ENCODE measurements at regions not wholly inside any gene's neighbourhood (a gene's known extent, or its start where the extent isn't known, plus 50 kb on each side); places are given as distances from the start of the nearest gene placed in this dataset.

DNA sequence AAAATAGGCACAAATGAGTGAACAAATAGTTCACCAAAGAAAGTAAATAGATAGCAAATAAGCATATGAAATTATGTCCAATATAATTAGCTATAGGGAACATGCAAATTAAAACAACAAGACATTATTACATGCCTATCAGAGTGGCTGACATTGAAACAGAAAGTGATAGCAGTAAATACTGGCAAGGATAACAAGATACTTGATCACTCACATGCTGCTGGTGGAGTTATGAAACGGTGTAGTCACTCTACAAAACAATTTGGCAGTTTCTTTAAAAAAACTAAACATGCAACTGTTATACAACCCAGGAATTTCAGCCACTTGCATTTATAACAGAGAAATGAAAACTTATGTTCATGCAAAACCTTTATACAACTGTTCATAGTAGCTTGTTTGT, 439.2 kb upstream of the ACVR2A start:
- TF ChIP-seq, protein P1, sequence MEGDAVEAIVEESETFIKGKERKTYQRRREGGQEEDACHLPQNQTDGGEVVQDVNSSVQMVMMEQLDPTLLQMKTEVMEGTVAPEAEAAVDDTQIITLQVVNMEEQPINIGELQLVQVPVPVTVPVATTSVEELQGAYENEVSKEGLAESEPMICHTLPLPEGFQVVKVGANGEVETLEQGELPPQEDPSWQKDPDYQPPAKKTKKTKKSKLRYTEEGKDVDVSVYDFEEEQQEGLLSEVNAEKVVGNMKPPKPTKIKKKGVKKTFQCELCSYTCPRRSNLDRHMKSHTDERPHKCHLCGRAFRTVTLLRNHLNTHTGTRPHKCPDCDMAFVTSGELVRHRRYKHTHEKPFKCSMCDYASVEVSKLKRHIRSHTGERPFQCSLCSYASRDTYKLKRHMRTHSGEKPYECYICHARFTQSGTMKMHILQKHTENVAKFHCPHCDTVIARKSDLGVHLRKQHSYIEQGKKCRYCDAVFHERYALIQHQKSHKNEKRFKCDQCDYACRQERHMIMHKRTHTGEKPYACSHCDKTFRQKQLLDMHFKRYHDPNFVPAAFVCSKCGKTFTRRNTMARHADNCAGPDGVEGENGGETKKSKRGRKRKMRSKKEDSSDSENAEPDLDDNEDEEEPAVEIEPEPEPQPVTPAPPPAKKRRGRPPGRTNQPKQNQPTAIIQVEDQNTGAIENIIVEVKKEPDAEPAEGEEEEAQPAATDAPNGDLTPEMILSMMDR (IDR thresholded peaks at IDR 0.05; ENCODE audit: low read depth, low read length), result no peak
- no peak overlapping the region for H3K4me3 ChIP-seq (ENCODE audit: low read depth, low read length)
- DNase-seq, result no peak
- no peak overlapping the region for H3K27ac ChIP-seq
- no peaks in the 10 kb centered on the region for H3K9me3 ChIP-seq (ENCODE audit: severe bottlenecking)
- H3K36me3 ChIP-seq, result no peaks in the 10 kb centered on the region
- no peaks in the 10 kb centered on the region for H3K27me3 ChIP-seq (ENCODE audit: insufficient read depth, low read depth, severe bottlenecking)

DNA sequence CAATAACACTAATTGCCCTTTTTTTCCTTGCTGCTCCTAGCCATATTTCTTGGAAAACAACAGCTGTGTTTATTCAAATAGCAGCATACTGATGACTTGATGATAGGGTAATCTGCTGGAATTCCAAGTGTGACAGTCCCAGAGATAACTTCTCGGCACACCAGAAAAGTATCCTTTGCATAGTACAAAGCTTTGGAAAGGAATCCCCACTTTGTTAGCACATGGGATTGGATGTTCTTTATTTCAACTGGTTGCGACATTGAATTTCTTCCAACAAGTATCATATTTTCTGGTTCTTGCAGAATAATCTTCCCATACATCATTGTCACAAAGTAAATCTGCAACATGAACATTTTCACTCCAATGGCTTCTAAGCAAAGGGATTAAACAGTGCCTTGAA, 445.8 kb upstream of the ACVR2A start:
- no peak overlapping the region for H3K27ac ChIP-seq
- no peak for DNase-seq
- H3K36me3 ChIP-seq, result no peaks in the 10 kb centered on the region
- TF ChIP-seq, protein P1 (IDR thresholded peaks at IDR 0.05; ENCODE audit: low read depth, low read length), result no peak
- no peaks in the 10 kb centered on the region for H3K27me3 ChIP-seq (ENCODE audit: insufficient read depth, low read depth, severe bottlenecking)
- no peak overlapping the region for H3K4me3 ChIP-seq (ENCODE audit: low read depth, low read length)
- no peaks in the 10 kb centered on the region for H3K9me3 ChIP-seq (ENCODE audit: severe bottlenecking)

DNA sequence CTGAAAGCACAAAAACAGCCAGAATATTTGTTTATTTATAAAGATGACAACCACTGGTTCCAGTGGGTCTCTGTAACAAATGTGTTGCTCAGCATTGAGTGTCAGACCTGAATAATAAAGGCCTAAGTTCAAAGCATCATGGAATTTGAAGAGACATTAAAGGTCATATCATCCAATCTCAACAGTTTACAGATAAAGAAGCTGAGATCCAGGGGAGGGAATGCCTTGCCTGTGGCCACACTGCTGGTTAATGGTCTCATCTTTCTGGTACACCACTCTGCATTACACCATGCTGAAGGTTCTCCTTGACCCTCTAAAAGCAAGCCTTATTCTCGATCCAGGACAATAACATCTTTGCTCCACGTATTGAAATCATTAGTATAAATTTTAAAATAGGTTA, 446.5 kb upstream of the ACVR2A start:
- Histone ChIP-seq H3K27me3 (ENCODE audit: insufficient read depth, low read depth, severe bottlenecking) (no peaks in the 10 kb centered on the region), H3K9me3 (ENCODE audit: severe bottlenecking) (no peaks in the 10 kb centered on the region), H3K27ac (no peak overlapping the region), H3K4me3 (ENCODE audit: low read depth, low read length) (no peak overlapping the region), H3K36me3 (no peaks in the 10 kb centered on the region)
- DNase-seq, result no peak
- TF ChIP-seq, protein P1 (IDR thresholded peaks at IDR 0.05; ENCODE audit: low read depth, low read length), result no peak

DNA sequence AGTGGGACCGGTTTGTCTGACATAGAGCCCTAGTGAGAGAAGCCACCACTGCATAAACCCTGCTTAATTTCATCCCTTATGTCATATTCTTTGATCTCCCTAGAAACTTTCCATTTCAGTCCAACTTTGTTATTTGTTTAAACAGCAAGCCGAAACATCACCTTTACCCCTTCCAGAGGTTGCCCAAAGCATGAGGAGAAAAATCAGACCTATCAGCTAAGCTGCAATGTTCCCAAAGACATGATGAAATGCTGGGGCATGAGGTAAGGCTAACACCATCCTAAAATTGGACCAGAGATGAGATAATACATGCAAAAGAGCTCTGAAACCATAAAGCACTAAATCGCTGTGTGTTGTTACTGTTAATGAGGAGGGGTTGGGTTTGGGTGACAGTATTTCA, 447.9 kb upstream of the ACVR2A start:
- TF ChIP-seq, protein P1 (IDR thresholded peaks at IDR 0.05; ENCODE audit: low read depth, low read length), result no peak
- no peaks in the 10 kb centered on the region for H3K27me3 ChIP-seq (ENCODE audit: insufficient read depth, low read depth, severe bottlenecking)
- H3K9me3 ChIP-seq (ENCODE audit: severe bottlenecking), result no peaks in the 10 kb centered on the region
- no peak for DNase-seq
- no peaks in the 10 kb centered on the region for H3K36me3 ChIP-seq
- no peak overlapping the region for H3K27ac ChIP-seq
- H3K4me3 ChIP-seq (ENCODE audit: low read depth, low read length), result no peak overlapping the region

DNA sequence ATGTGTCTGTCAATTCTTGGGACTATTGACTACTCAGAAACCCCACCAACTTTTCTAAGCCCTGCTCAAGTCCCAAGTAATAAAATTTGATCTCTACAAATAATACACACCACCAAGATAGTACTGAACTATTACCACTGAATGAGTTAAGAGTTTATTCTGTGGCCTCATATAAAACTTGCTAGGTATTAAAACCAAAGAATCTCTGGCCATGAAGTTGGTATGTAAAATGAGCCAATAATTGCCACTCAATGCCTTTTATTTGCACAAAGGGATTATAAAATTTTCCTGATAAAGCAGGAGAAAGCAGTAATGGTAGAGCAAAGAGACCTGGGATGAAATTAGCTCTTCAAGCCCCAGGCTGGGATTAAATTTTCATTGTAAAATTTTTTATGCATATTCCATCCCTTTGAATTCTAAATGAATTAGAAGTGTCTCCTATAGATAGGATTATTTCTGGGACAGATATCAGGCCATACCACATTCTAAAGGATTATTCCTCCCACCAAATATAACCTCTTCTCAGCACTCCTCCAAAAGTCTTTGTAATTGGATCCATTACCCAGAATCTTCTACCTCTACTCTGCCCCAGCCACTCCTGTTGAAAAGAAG, 450.5 kb upstream of the ACVR2A start:
- H3K36me3 ChIP-seq, result no peaks in the 10 kb centered on the region
- TF ChIP-seq, protein P1 (IDR thresholded peaks at IDR 0.05; ENCODE audit: low read depth, low read length), result no peak
- DNase-seq, result no peak

DNA sequence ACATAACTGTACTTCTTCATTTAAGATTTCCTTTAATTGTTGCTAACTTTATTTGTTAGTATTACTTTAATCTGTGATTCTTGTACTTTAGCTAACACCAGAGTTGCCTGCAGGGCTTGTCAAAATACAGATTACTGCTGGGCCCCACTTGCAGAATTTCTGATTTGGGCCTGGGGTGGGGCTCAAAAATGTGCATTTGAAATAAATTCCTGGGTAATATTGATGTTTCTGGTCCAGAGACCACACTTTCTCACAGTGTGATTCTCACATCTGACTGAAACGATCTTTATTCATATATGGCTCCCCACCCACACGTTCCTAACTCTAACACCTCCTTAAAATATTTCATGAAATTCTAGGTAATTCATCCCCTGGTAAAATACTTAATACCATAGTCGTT, 452.6 kb upstream of the ACVR2A start:
- Histone ChIP-seq H3K9me3 (ENCODE audit: severe bottlenecking) (no peaks in the 10 kb centered on the region), H3K4me3 (ENCODE audit: low read depth, low read length) (no peak overlapping the region), H3K36me3 (no peaks in the 10 kb centered on the region), H3K27ac (no peak overlapping the region), H3K27me3 (ENCODE audit: insufficient read depth, low read depth, severe bottlenecking) (no peaks in the 10 kb centered on the region)
- DNase-seq, result no peak
- TF ChIP-seq, protein P1 (IDR thresholded peaks at IDR 0.05; ENCODE audit: low read depth, low read length), result no peak

More for the DNA sequence above, 450.5 kb upstream of the ACVR2A start:
- Histone ChIP-seq H3K4me3 (ENCODE audit: low read depth, low read length) (no peak overlapping the region), H3K9me3 (ENCODE audit: severe bottlenecking) (no peaks in the 10 kb centered on the region), H3K27me3 (ENCODE audit: insufficient read depth, low read depth, severe bottlenecking) (no peaks in the 10 kb centered on the region), H3K27ac (no peak overlapping the region)

All from WERI-Rb-1 (cell line).